DOHH2 (cell line): ENCODE measurements at regions not wholly inside any gene's neighbourhood (a gene's known extent, or its start where the extent isn't known, plus 50 kb on each side); places are given as distances from the start of the nearest gene placed in this dataset.

Source experiments
- EZH2phosphoT487 ChIP-seq: fragments of 200-600 bp; sonication (generic); IDR thresholded peaks from 2 replicates; pipeline ENCODE4 v1.6.1; 2017; ENCODE audit warnings: borderline replicate concordance, mild to moderate bottlenecking, antibody characterized with exemption, low read length, moderate library complexity, mixed read lengths
- TF ChIP-seq, protein P1 (sequence below): fragments of 200-600 bp; sonication (generic); IDR thresholded peaks from one replicate; pipeline ENCODE4 v1.5.1; 2014; ENCODE audit warnings: antibody characterized with exemption, mild to moderate bottlenecking, low read depth, low read length; ENCODE audit not compliant: poor library complexity, severe bottlenecking

- TF ChIP-seq, protein P1, sequence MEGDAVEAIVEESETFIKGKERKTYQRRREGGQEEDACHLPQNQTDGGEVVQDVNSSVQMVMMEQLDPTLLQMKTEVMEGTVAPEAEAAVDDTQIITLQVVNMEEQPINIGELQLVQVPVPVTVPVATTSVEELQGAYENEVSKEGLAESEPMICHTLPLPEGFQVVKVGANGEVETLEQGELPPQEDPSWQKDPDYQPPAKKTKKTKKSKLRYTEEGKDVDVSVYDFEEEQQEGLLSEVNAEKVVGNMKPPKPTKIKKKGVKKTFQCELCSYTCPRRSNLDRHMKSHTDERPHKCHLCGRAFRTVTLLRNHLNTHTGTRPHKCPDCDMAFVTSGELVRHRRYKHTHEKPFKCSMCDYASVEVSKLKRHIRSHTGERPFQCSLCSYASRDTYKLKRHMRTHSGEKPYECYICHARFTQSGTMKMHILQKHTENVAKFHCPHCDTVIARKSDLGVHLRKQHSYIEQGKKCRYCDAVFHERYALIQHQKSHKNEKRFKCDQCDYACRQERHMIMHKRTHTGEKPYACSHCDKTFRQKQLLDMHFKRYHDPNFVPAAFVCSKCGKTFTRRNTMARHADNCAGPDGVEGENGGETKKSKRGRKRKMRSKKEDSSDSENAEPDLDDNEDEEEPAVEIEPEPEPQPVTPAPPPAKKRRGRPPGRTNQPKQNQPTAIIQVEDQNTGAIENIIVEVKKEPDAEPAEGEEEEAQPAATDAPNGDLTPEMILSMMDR, result no peak
- no peak for TF ChIP-seq EZH2phosphoT487
These were observed 196.2 kb downstream of the SLC38A4 start for GRCh38 chr12:46629331-46630229.
